RWPE1 (cell line): ENCODE measurements at regions not wholly inside any gene's neighbourhood (a gene's known extent, or its start where the extent isn't known, plus 50 kb on each side); places are given as distances from the start of the nearest gene placed in this dataset.

Experiments used
- CTCF ChIA-PET: fragments of 350-600 bp; sonication (Branson Sonifier 250); formaldehyde crosslinking; extraction: SDS; loops from one replicate; lab custom pipeline; 2021; lab: Yijun Ruan, JAX
- POLR2A ChIA-PET: fragments of 400-600 bp; formaldehyde crosslinking; extraction: SDS; loops from one replicate; lab custom pipeline; 2020; ENCODE audit warnings: antibody characterized with exemption; ENCODE audit not compliant: low non-redundant PET; lab: Yijun Ruan, JAX
- DNase-seq: peaks from one replicate; pipeline ENCODE4 v3.0.0; 2012; ENCODE audit warnings: low spot score
- H3K27ac ChIP-seq: fragments of 450-650 bp; 2 replicates; pipeline ENCODE4 v1.5.1; 2017
- TF ChIP-seq, protein P1 (sequence below): fragments of 450-650 bp; conservative IDR thresholded peaks from 2 replicates; pipeline ENCODE4 v1.5.1; 2017; ENCODE audit warnings: low read depth, mild to moderate bottlenecking

- ChIA-PET POLR2A (no interaction called here), CTCF (no interaction called here)
- TF ChIP-seq, protein P1, sequence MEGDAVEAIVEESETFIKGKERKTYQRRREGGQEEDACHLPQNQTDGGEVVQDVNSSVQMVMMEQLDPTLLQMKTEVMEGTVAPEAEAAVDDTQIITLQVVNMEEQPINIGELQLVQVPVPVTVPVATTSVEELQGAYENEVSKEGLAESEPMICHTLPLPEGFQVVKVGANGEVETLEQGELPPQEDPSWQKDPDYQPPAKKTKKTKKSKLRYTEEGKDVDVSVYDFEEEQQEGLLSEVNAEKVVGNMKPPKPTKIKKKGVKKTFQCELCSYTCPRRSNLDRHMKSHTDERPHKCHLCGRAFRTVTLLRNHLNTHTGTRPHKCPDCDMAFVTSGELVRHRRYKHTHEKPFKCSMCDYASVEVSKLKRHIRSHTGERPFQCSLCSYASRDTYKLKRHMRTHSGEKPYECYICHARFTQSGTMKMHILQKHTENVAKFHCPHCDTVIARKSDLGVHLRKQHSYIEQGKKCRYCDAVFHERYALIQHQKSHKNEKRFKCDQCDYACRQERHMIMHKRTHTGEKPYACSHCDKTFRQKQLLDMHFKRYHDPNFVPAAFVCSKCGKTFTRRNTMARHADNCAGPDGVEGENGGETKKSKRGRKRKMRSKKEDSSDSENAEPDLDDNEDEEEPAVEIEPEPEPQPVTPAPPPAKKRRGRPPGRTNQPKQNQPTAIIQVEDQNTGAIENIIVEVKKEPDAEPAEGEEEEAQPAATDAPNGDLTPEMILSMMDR = no peak
- H3K27ac ChIP-seq = no peak overlapping the region
- DNase-seq = no peak
These were observed 220.2 kb upstream of the CEP162 start for GRCh38 chr6:84447651-84448050.

GRCh38 chr6:84445068-84445467 is 217.6 kb upstream of the CEP162 start:
- TF ChIP-seq, protein P1 = no peak
- CTCF ChIA-PET = interaction anchor here (0.6 kb wide), 1 partner anchor 334 kb away, joined by 3 read pairs; no protein-coding TSS in a partner anchor
- H3K27ac ChIP-seq = no peak overlapping the region
- POLR2A ChIA-PET = no interaction called here
- DNase-seq = no peak

GRCh38 chr6:84442208-84442607 is 214.8 kb upstream of the CEP162 start:
- TF ChIP-seq, protein P1 = no peak
- no peak overlapping the region for H3K27ac ChIP-seq
- ChIA-PET POLR2A (no interaction called here), CTCF (no interaction called here)
- no peak for DNase-seq

GRCh38 chr6:84441456-84441855 is 214.0 kb upstream of the CEP162 start:
- ChIA-PET POLR2A (no interaction called here), CTCF (interaction anchor here (0.6 kb wide), 1 partner anchor 1002 kb away, joined by 4 read pairs; no protein-coding TSS in a partner anchor)
- TF ChIP-seq, protein P1 = no peak

GRCh38 chr6:84434550-84434949 is 207.1 kb upstream of the CEP162 start:
- TF ChIP-seq, protein P1 = no peak
- ChIA-PET CTCF (no interaction called here), POLR2A (no interaction called here)
- H3K27ac ChIP-seq = no peak overlapping the region
- DNase-seq = no peak

More at GRCh38 chr6:84441456-84441855, 214.0 kb upstream of the CEP162 start:
- DNase-seq = no peak
- H3K27ac ChIP-seq = no peak overlapping the region

GRCh38 chr6:84432619-84433018 is 205.2 kb upstream of the CEP162 start:
- no peak for DNase-seq
- POLR2A ChIA-PET = no interaction called here
- TF ChIP-seq, protein P1 = no peak
- CTCF ChIA-PET = interaction anchor here (0.6 to 2.0 kb wide), 2 partner anchors 10 to 342 kb away, joined by 3 to 6 read pairs; no protein-coding TSS in a partner anchor
- no peak overlapping the region for H3K27ac ChIP-seq
